GM12878 (cell line): ENCODE measurements at regions not wholly inside any gene's neighbourhood (a gene's known extent, or its start where the extent isn't known, plus 50 kb on each side); places are given as distances from the start of the nearest gene placed in this dataset.

Experiments used
- ATAC-seq: fragments of 200-7000 bp; cut with Tn5 transposase; 3 replicates; pipeline ENCODE4 v1.9.1; 2020; ENCODE audit warnings: mild to moderate bottlenecking, moderate library complexity
- BruUV-seq: library from RNA; stranded (reverse); fragments of 400-500 nt; replicated peaks from 2 replicates; lab custom pipeline; 2021; lab: Mats Ljungman, UMichigan
- CTCF ChIA-PET: fragments of 300-600 bp; sonication (Branson Sonifier 250); formaldehyde crosslinking; extraction: SDS; loops from one replicate; lab custom pipeline; 2021; ENCODE audit warnings: inconsistent platforms; lab: Yijun Ruan, JAX
- POLR2A ChIA-PET: fragments of 350-600 bp; formaldehyde crosslinking; extraction: SDS; loops from one replicate; lab custom pipeline; 2021; ENCODE audit warnings: inconsistent platforms; lab: Charles Lee
- RAD21 ChIA-PET: fragments of 300-600 bp; sonication (Branson Sonifier 250); formaldehyde crosslinking; loops from one replicate; lab custom pipeline; 2023; ENCODE audit warnings: antibody characterized with exemption; ENCODE audit not compliant: unreplicated experiment; lab: Charles Lee
- SMC1A ChIA-PET: fragments of 300-600 bp; sonication (Branson Sonifier 250); formaldehyde crosslinking; loops from one replicate; lab custom pipeline; 2023; ENCODE audit not compliant: unreplicated experiment, uncharacterized antibody; lab: Charles Lee
- DNase-seq: peaks from one replicate; pipeline ENCODE4 v3.0.0-alpha.2; 2011; ENCODE audit warnings: low read depth, low spot score
- FAIRE-seq: peaks from 3 replicates; lab custom pipeline; 2011; peaks lifted over from hg19 to GRCh38; lab: Jason Lieb, UNC
- H2AFZ ChIP-seq: 2 replicates; pipeline ENCODE4 v1.6.0; 2011; ENCODE audit warnings: low read depth, low read length, control low read depth; ENCODE audit not compliant: control insufficient read depth
- H3K27ac ChIP-seq: 2 replicates; pipeline ENCODE4 v1.5.1; 2011; ENCODE audit warnings: control low read depth; ENCODE audit not compliant: control insufficient read depth, insufficient read depth
- H3K27me3 ChIP-seq, 2 experiments: replicated peaks in 1 of 2; 2 replicates each; pipeline versions ENCODE4 v1.6.0 to v1.6.1; 2011; ENCODE audit warnings: low read length in 1 of 2; ENCODE audit not compliant: control insufficient read depth in 2 of 2, insufficient read depth in 2 of 2
- H3K36me3 ChIP-seq, 2 experiments: 2 replicates each; pipeline ENCODE4 v1.5.1; 2011; ENCODE audit warnings: low read length in 1 of 2; ENCODE audit not compliant: control insufficient read depth in 2 of 2, insufficient read depth in 2 of 2
- H3K4me1 ChIP-seq: 2 replicates; pipeline ENCODE4 v1.6.1; 2011; ENCODE audit warnings: mild to moderate bottlenecking, low read length, moderate library complexity, mixed read lengths; ENCODE audit not compliant: control insufficient read depth, insufficient read depth
- H3K4me2 ChIP-seq: 2 replicates; pipeline ENCODE4 v1.6.0; 2011; ENCODE audit warnings: control low read depth; ENCODE audit not compliant: control insufficient read depth, insufficient read depth
- H3K4me3 ChIP-seq: fragments of 200-600 bp; sonication (generic); 2 replicates; pipeline ENCODE4 v1.5.1; 2016
- H3K79me2 ChIP-seq: 2 replicates; pipeline ENCODE4 v1.6.0; 2011; ENCODE audit warnings: low read length; ENCODE audit not compliant: control insufficient read depth, insufficient read depth
- H3K9ac ChIP-seq: 2 replicates; pipeline ENCODE4 v1.8.0; 2011; ENCODE audit warnings: low read length, control low read depth, mixed read lengths; ENCODE audit not compliant: control insufficient read depth, insufficient read depth
- H3K9me3 ChIP-seq: replicated peaks from 3 replicates; pipeline ENCODE4 v1.5.1; 2011; ENCODE audit warnings: mild to moderate bottlenecking, low read length; ENCODE audit not compliant: control insufficient read depth, insufficient read depth
- H4K20me1 ChIP-seq: 2 replicates; pipeline ENCODE4 v1.6.0; 2011; ENCODE audit not compliant: control insufficient read depth, insufficient read depth
- BCLAF1 ChIP-seq: fragments of 450-650 bp; IDR thresholded peaks from 2 replicates; pipeline ENCODE4 v1.6.1; 2017; ENCODE audit warnings: antibody characterized with exemption, mild to moderate bottlenecking, moderate library complexity
- E2F8 ChIP-seq: fragments of 450-650 bp; IDR thresholded peaks from 2 replicates; pipeline ENCODE4 v1.6.1; 2018; ENCODE audit warnings: mild to moderate bottlenecking, low read depth, moderate library complexity; ENCODE audit not compliant: partially characterized antibody
- HDAC2 ChIP-seq: fragments of 200-600 bp; sonication (generic); IDR thresholded peaks from 2 replicates; pipeline ENCODE4 v1.6.1; 2017
- LARP7 ChIP-seq: fragments of 450-650 bp; IDR thresholded peaks from 2 replicates; pipeline ENCODE4 v1.6.1; 2017; ENCODE audit warnings: mild to moderate bottlenecking
- MTA3 ChIP-seq: IDR thresholded peaks from 2 replicates; pipeline ENCODE4 v1.6.1; 2012; ENCODE audit warnings: low read length, inconsistent platforms, borderline replicate concordance
- SMAD5 ChIP-seq: IDR thresholded peaks from 2 replicates; pipeline ENCODE4 v1.6.1; 2016; ENCODE audit warnings: antibody characterized with exemption, low read depth
- TAF1 ChIP-seq: IDR thresholded peaks from 2 replicates; pipeline ENCODE4 v1.6.1; 2011; ENCODE audit warnings: mild to moderate bottlenecking, low read depth, low read length, borderline replicate concordance
- TARDBP ChIP-seq: IDR thresholded peaks from 2 replicates; pipeline ENCODE4 v1.6.1; 2016; ENCODE audit warnings: borderline replicate concordance
- ZBTB33 ChIP-seq: fragments of 450-650 bp; IDR thresholded peaks from 2 replicates; pipeline ENCODE4 v1.6.1; 2017; ENCODE audit warnings: mild to moderate bottlenecking
- ZNF592 ChIP-seq: fragments of 450-650 bp; IDR thresholded peaks from 2 replicates; pipeline ENCODE4 v1.6.1; 2017; ENCODE audit warnings: mild to moderate bottlenecking, moderate library complexity
- WGBS: methylation state at CpG from one replicate; pipeline ENCODE4 v1.1.6; 2016; ENCODE audit warnings: low lambda C conversion rate; ENCODE audit not compliant: insufficient replicate concordance, insufficient coverage; ENCODE audit errors: missing lambda C conversion rate; 5-methylcytosine and 5-hydroxymethylcytosine counted together
- in situ Hi-C: fragments of 300-500 bp; cut with MboI; formaldehyde crosslinking; loops from 9 replicates; pipeline ENCODE4 v1.14.3; 2018; ENCODE audit warnings: mixed read lengths
- intact Hi-C: fragments of 100-400 bp; cut with micrococcal nuclease; formaldehyde crosslinking; loops from one replicate; pipeline ENCODE4 v1.14.2; 2022; ENCODE audit not compliant: unreplicated experiment

- TF ChIP-seq LARP7: no peak
- no peak for TF ChIP-seq BCLAF1
- no peak for TF ChIP-seq ZBTB33
These were observed 75.8 kb upstream of the FRY start (continued) for GRCh38 chr13:31955741-31956140.

GRCh38 chr13:31956980-31957644 lies 74.5 kb upstream of the FRY start:
- H3K27ac ChIP-seq: no peak overlapping the region
- H3K4me3 ChIP-seq: no peak overlapping the region
- H3K4me2 ChIP-seq: no peak overlapping the region
- ChIA-PET CTCF (interaction anchor here (0.6 to 1.1 kb wide), 3 partner anchors 37 to 72 kb away, joined by 3 to 4 read pairs (median 3); no protein-coding TSS in a partner anchor), SMC1A (interaction anchor here (0.9 to 8.6 kb wide), 3 partner anchors 8 to 26 kb away, joined by 3 to 89 read pairs (median 6); no protein-coding TSS in a partner anchor), POLR2A (no interaction called here), RAD21 (no interaction called here)
- no peaks in the 10 kb centered on the region for H3K36me3 ChIP-seq
- H2AFZ ChIP-seq: no peak overlapping the region
- intact Hi-C loops (no loop called here), in situ Hi-C loops (no loop called here)
- H3K4me1 ChIP-seq: no peaks in the 10 kb centered on the region
- no peaks in the 10 kb centered on the region for H4K20me1 ChIP-seq
- ATAC-seq: no peak
- no peaks in the 10 kb centered on the region for H3K79me2 ChIP-seq
- DNase-seq: no peak
- no peak for FAIRE-seq
- H3K27me3 ChIP-seq: no peaks in the 10 kb centered on the region
- no peak overlapping the region for H3K9ac ChIP-seq
- WGBS: 92% methylated on average over 2 of the region's 2 CpGs
- BruUV-seq: no TSS peak
- peaks cover 2% of the 10 kb centered on the region; the same call in 2 of the 3 replicates for H3K9me3 ChIP-seq
- TF ChIP-seq TARDBP (no peak), HDAC2 (no peak), ZNF592 (no peak), E2F8 (no peak), SMAD5 (no peak), TAF1 (no peak), MTA3 (no peak)
